ENCODE measurements at regions not wholly inside any gene's neighbourhood (a gene's known extent, or its start where the extent isn't known, plus 50 kb on each side); places are given as distances from the start of the nearest gene placed in this dataset.

- no peak overlapping the region for H3K4me3 Mint-ChIP-seq
- H3K4me1 ChIP-seq (ENCODE audit: insufficient read depth, low read length), result no peaks in the 10 kb centered on the region
Observed at GRCh38 chr1:224850446-224850845, 79.0 kb upstream of the DNAH14 start.

GRCh38 chr1:224851210-224851847, 78.1 kb upstream of the DNAH14 start:
- intact Hi-C loops (cut with DNase I, micrococcal nuclease), result loop anchor here (1.0 kb wide), 2 partner anchors 337 to 338 kb away; no protein-coding TSS in a partner anchor
- H3K36me3 Mint-ChIP-seq (ENCODE audit: low read depth), result no peaks in the 10 kb centered on the region
- H3K27ac Mint-ChIP-seq, result no peak overlapping the region
- no peaks in the 10 kb centered on the region for H3K4me1 Mint-ChIP-seq (ENCODE audit: low read depth)
- Histone ChIP-seq H3K36me3 (ENCODE audit: insufficient read depth, low read length) (no peaks in the 10 kb centered on the region), H3K9me3 (ENCODE audit: control insufficient read depth in 1 of 2, insufficient read depth in 1 of 2, low read length in 2 of 2) (no peaks in the 10 kb centered on the region), H3K27ac (ENCODE audit: low read depth in 1 of 2, low read length in 2 of 2) (no peak overlapping the region), H3K27me3 (ENCODE audit: control insufficient read depth in 1 of 2, insufficient read depth in 2 of 2, low read length in 2 of 2) (peaks cover 0 to 2% of the 10 kb centered on the region in 2 experiments), H3K4me1 (ENCODE audit: insufficient read depth, low read length) (no peaks in the 10 kb centered on the region), H3K4me3 (ENCODE audit: low read length) (no peak overlapping the region)
- ChIA-PET CTCF (interaction anchor here (1.3 to 1.7 kb wide), 2 partner anchors 11 to 337 kb away, joined by 4 to 11 read pairs; no protein-coding TSS in a partner anchor), POLR2A (no interaction called here)
- DNase-seq (peak; percentile 16 to 64 (median 31)), ATAC-seq (ENCODE audit: poor library complexity) (no peak)
- H3K9me3 Mint-ChIP-seq, result no peaks in the 10 kb centered on the region
- TF ChIP-seq CTCF (IDR thresholded peaks at IDR 0.05), result peak; percentile 56
- H3K4me3 Mint-ChIP-seq, result no peak overlapping the region
- H3K27me3 Mint-ChIP-seq, result peaks cover 10% of the 10 kb centered on the region

More at GRCh38 chr1:224850446-224850845, 79.0 kb upstream of the DNAH14 start:
- peaks cover 0 to 2% of the 10 kb centered on the region in 2 experiments for H3K27me3 ChIP-seq (ENCODE audit: control insufficient read depth in 1 of 2, insufficient read depth in 2 of 2, low read length in 2 of 2)
- TF ChIP-seq CTCF (IDR thresholded peaks at IDR 0.05), result no peak
- H3K36me3 Mint-ChIP-seq (ENCODE audit: low read depth), result no peaks in the 10 kb centered on the region
- intact Hi-C loops (cut with DNase I, micrococcal nuclease), result no loop called here
- H3K27me3 Mint-ChIP-seq, result peaks cover 10% of the 10 kb centered on the region
- no peaks in the 10 kb centered on the region for H3K9me3 ChIP-seq (ENCODE audit: control insufficient read depth in 1 of 2, insufficient read depth in 1 of 2, low read length in 2 of 2)
- H3K4me3 ChIP-seq (ENCODE audit: low read length), result no peak overlapping the region
- no peak for DNase-seq
- no peaks in the 10 kb centered on the region for H3K36me3 ChIP-seq (ENCODE audit: insufficient read depth, low read length)
- H3K4me1 Mint-ChIP-seq (ENCODE audit: low read depth), result no peaks in the 10 kb centered on the region
- no peaks in the 10 kb centered on the region for H3K9me3 Mint-ChIP-seq
- no peak overlapping the region for H3K27ac Mint-ChIP-seq
- no peak for ATAC-seq (ENCODE audit: poor library complexity)
- ChIA-PET CTCF (interaction anchor here (1.3 kb wide), 1 partner anchor 12 kb away, joined by 4 read pairs; no protein-coding TSS in a partner anchor), POLR2A (no interaction called here)
- no peak overlapping the region for H3K27ac ChIP-seq (ENCODE audit: low read depth in 1 of 2, low read length in 2 of 2)

GRCh38 chr1:224851848-224852261, 77.6 kb upstream of the DNAH14 start:
- ChIA-PET POLR2A (no interaction called here), CTCF (interaction anchor here (1.3 to 1.7 kb wide), 2 partner anchors 11 to 338 kb away, joined by 4 to 11 read pairs; no protein-coding TSS in a partner anchor)
- H3K4me3 Mint-ChIP-seq, result no peak overlapping the region
- intact Hi-C loops (cut with DNase I, micrococcal nuclease), result loop anchor here (1.0 kb wide), 2 partner anchors 338 to 339 kb away; no protein-coding TSS in a partner anchor
- Histone ChIP-seq H3K27ac (ENCODE audit: low read depth in 1 of 2, low read length in 2 of 2) (no peak overlapping the region), H3K9me3 (ENCODE audit: control insufficient read depth in 1 of 2, insufficient read depth in 1 of 2, low read length in 2 of 2) (no peaks in the 10 kb centered on the region), H3K4me1 (ENCODE audit: insufficient read depth, low read length) (no peaks in the 10 kb centered on the region), H3K36me3 (ENCODE audit: insufficient read depth, low read length) (no peaks in the 10 kb centered on the region), H3K27me3 (ENCODE audit: control insufficient read depth in 1 of 2, insufficient read depth in 2 of 2, low read length in 2 of 2) (peaks cover 0 to 2% of the 10 kb centered on the region in 2 experiments), H3K4me3 (ENCODE audit: low read length) (no peak overlapping the region)
- DNase-seq (no peak), ATAC-seq (ENCODE audit: poor library complexity) (no peak)
- no peaks in the 10 kb centered on the region for H3K36me3 Mint-ChIP-seq (ENCODE audit: low read depth)
- no peaks in the 10 kb centered on the region for H3K4me1 Mint-ChIP-seq (ENCODE audit: low read depth)
- no peak overlapping the region for H3K27ac Mint-ChIP-seq
- peak; percentile 7 for TF ChIP-seq CTCF (IDR thresholded peaks at IDR 0.05)
- H3K27me3 Mint-ChIP-seq, result peaks cover 10% of the 10 kb centered on the region
- H3K9me3 Mint-ChIP-seq, result no peaks in the 10 kb centered on the region

All from CD4-positive, alpha-beta T cell (primary cell).